ENCODE measurements at regions not wholly inside any gene's neighbourhood (a gene's known extent, or its start where the extent isn't known, plus 50 kb on each side); places are given as distances from the start of the nearest gene placed in this dataset.

DNA sequence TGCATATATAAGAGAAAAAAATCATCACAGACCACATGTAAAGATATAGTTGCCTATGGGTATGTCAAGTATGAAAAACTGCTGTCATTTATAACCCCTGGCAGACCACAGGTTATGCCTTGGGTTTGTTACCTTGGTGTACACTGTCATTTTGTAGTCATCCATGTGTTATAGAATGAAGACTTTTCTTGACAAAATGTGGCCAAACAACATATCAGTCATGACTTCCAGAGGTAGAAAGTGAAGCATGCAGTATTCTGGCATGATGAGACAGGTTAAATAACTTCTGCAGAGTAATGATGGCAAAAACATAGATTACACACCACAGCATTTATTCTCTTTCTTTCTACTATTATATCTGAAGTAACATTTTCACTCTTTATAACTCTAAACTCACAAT is 74.9 kb upstream of the NEUROD1 start:
- TF ChIP-seq CTCF (tag by site-specific recombination; IDR thresholded peaks at IDR 0.05) (no peak), ZNF37A (tag by site-specific recombination; IDR thresholded peaks at IDR 0.05) (no peak), ZSCAN30 (tag by site-specific recombination; IDR thresholded peaks at IDR 0.05) (no peak), MYNN (tag by site-specific recombination; IDR thresholded peaks at IDR 0.05; ENCODE audit: borderline replicate concordance) (no peak), ZNF501 (tag by site-specific recombination; IDR thresholded peaks at IDR 0.05) (no peak), SP2 (tag by site-specific recombination; IDR thresholded peaks at IDR 0.05) (no peak), KLF16 (tag by site-specific recombination; IDR thresholded peaks at IDR 0.05) (no peak), ZNF777 (tag by site-specific recombination; IDR thresholded peaks at IDR 0.05; ENCODE audit: borderline replicate concordance) (no peak), ZNF596 (tag by site-specific recombination; IDR thresholded peaks at IDR 0.05) (no peak), ZBTB26 (tag by site-specific recombination; optimal IDR thresholded peaks at IDR 0.05) (no peak), ZNF274 (IDR thresholded peaks at IDR 0.05; ENCODE audit: low read length) (no peak), ZNF274 (tag by site-specific recombination; IDR thresholded peaks at IDR 0.05; ENCODE audit: borderline replicate concordance) (no peak), ZNF366 (tag by site-specific recombination; conservative IDR thresholded peaks at IDR 0.05) (no peak)
- TF ChIP-seq, protein P1, sequence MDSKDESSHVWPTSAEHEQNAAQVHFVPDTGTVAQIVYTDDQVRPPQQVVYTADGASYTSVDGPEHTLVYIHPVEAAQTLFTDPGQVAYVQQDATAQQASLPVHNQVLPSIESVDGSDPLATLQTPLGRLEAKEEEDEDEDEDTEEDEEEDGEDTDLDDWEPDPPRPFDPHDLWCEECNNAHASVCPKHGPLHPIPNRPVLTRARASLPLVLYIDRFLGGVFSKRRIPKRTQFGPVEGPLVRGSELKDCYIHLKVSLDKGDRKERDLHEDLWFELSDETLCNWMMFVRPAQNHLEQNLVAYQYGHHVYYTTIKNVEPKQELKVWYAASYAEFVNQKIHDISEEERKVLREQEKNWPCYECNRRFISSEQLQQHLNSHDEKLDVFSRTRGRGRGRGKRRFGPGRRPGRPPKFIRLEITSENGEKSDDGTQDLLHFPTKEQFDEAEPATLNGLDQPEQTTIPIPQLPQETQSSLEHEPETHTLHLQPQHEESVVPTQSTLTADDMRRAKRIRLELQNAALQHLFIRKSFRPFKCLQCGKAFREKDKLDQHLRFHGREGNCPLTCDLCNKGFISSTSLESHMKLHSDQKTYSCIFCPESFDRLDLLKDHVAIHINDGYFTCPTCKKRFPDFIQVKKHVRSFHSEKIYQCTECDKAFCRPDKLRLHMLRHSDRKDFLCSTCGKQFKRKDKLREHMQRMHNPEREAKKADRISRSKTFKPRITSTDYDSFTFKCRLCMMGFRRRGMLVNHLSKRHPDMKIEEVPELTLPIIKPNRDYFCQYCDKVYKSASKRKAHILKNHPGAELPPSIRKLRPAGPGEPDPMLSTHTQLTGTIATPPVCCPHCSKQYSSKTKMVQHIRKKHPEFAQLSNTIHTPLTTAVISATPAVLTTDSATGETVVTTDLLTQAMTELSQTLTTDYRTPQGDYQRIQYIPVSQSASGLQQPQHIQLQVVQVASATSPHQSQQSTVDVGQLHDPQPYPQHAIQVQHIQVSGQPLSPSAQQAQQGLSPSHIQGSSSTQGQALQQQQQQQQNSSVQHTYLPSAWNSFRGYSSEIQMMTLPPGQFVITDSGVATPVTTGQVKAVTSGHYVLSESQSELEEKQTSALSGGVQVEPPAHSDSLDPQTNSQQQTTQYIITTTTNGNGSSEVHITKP (tag by site-specific recombination; IDR thresholded peaks at IDR 0.05): no peak
- TF ChIP-seq, protein P2, sequence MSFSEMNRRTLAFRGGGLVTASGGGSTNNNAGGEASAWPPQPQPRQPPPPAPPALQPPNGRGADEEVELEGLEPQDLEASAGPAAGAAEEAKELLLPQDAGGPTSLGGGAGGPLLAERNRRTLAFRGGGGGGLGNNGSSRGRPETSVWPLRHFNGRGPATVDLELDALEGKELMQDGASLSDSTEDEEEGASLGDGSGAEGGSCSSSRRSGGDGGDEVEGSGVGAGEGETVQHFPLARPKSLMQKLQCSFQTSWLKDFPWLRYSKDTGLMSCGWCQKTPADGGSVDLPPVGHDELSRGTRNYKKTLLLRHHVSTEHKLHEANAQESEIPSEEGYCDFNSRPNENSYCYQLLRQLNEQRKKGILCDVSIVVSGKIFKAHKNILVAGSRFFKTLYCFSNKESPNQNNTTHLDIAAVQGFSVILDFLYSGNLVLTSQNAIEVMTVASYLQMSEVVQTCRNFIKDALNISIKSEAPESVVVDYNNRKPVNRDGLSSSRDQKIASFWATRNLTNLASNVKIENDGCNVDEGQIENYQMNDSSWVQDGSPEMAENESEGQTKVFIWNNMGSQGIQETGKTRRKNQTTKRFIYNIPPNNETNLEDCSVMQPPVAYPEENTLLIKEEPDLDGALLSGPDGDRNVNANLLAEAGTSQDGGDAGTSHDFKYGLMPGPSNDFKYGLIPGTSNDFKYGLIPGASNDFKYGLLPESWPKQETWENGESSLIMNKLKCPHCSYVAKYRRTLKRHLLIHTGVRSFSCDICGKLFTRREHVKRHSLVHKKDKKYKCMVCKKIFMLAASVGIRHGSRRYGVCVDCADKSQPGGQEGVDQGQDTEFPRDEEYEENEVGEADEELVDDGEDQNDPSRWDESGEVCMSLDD (tag by site-specific recombination; IDR thresholded peaks at IDR 0.05): no peak

Measured in HEK293 (cell line).